ENCODE measurements at regions not wholly inside any gene's neighbourhood (a gene's known extent, or its start where the extent isn't known, plus 50 kb on each side); places are given as distances from the start of the nearest gene placed in this dataset.
"Not testable (repeated sequence)": the region's sequence is repeated elsewhere in the genome, so short reads cannot be mapped to it uniquely, and the experiment has no call there.

DNA sequence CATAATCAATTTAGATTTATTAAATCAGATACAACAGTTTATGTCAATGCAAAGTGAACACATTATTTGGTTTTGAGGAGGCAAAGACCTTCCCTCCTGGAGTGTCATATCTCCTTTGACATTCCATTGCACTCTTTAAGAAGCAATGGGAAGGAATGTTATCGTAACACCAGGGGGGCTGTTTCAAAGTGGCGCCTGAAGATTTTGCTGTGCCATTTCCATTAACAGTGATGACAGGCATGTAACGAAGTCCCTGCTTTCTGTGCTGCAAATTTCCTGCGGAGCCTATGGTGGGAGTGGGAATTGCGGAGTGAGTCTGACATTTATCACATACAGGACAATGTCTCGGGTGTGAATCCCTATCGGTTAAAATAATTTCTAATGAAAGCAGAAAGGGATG lies 499.6 kb upstream of the RAB6C start:
- DNase-seq (ENCODE audit: low spot score), result no peak

DNA sequence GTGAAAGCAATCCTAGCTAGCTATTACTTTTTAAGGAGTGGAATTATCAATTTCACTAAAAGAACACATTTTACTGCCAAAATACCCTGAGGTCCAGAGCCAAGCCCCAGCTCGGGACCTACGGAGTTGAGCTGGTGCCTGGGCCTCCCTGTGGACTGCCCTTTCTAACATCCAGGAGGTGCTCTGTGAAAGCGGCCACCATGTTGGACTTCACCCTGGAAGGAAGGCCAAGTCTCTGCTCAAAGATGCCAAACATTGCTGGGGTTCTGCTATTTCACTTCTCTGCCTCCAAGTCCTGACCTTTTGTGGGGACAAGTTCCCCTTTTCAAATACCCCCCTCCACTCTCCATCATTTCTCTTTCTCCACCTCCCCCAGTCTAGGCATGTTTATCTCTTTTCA lies 498.7 kb upstream of the RAB6C start:
- no peak for DNase-seq (ENCODE audit: low spot score)

DNA sequence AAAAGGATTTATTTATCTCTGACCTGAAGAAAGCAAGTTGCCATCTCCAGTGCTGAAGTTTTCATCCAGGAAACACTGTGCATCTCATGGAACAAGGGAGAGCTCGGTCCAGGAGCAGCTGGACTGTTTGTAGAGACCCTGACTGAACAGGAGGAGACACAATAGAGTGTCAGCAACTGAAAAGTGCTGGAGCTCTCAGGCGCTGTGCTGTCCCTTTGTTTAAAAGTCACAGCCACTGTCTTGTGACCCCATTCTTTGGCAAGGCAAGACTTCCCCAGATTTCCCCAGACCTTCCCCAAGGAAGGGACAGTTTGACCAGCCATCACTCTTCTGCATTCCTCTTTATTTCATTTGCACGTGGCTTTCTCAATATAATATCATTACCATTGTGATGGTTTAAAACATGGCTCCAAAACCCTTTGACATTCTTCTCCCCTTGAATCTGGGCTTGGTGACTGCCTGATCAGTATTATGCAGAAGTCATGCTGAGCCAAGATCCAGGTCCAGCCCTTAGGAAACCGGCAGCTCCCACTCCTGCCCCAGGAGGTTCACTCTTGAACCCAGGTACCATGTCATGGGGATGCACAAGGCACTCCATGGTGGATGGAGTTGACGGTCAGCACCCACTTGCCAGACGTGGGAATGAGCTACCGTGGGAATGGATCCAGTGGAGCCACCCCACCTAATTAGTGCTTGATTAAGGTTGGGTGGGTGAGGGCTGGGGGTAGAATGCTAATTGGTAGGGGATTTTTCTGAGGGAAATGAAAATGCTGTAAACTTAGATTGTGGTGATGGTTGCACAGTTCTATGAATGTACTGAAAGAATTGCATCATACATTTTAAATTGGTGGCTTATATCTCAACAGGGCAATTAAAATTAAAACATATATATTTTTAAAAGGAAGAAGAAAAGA lies 497.9 kb upstream of the RAB6C start:
- no peak for DNase-seq (ENCODE audit: low spot score)

DNA sequence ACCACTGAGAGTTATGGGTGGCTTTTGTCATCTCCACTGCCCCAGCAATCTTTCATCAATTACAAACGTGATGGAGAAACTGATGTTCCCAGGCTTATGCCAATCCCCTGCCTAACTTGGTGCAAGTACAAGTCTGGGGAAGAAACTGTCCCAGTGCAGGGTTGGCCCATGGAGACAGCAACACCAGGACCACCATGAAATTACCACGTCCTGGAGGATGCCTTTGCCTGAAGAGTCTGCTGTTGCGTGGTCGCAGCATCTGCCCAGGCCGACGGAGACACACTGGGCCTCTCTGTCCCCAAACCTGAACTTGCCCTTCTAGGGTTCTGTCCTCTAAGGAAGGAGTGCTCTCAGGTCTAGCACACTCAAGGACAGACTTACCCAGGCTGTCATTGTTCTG lies 496.8 kb upstream of the RAB6C start:
- DNase-seq (ENCODE audit: low spot score), result no peak

DNA sequence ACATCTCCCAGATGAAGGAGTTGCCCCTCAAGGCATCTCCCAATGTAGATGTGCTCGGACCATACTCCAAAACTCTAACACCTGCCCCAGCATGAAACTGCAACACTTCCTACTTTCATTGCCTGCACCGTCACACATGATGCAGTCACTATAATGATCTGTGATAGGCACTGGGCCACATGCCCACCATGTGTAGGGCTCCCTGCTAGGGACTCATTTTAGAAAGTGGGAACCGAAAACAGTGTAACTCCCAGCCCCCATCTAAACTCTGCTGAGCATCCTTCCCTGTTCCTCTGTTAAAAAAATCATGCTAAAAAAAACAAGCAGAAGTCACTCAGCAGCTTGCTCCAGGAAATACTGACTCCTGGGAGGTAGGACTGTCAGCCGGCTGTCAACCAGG lies 496.1 kb upstream of the RAB6C start:
- DNase-seq (ENCODE audit: low spot score), result no peak

DNA sequence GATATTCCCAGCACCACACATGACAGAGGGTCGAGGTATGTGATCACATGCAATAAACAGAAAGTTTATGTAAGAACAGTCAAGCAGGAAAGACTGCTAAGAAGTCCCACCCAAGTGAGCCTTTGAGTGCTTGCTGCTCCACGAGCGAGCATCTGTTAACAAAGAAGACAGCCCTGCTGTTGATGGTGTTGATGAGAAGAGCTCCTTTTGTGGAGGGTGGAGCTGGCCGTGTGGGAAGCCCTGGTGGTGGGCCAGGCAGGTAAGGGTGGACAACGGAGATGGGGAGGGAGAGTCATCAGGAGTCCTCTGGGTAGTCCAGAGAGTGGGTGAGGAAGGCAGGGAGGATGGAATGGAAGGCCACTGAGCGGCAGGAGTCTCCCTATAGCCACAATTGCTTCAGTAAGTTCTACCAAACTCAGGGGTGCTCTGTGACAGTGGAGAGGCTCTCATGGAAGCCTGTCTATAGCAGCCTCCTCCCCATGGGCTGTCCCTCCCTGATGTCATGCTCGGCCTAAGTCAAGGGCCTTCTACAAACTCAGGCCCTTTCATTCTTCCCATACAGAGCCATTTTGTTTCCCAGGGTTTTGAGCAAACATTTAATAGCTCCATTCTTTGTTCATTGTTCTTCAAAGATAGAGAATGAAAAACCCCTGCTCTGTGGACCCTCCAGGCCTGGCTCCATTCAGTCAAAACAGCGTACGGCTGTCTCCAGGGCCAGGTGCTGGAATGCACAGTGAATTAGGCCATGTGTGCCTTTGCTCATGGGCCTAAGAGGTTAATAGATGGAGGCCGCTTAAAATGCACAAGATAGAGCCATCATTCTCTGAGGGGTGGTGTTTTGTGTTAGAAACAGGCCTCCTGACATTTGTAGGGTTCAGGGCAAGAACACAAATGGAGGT lies 494.2 kb upstream of the RAB6C start:
- no peak for DNase-seq (ENCODE audit: low spot score)

DNA sequence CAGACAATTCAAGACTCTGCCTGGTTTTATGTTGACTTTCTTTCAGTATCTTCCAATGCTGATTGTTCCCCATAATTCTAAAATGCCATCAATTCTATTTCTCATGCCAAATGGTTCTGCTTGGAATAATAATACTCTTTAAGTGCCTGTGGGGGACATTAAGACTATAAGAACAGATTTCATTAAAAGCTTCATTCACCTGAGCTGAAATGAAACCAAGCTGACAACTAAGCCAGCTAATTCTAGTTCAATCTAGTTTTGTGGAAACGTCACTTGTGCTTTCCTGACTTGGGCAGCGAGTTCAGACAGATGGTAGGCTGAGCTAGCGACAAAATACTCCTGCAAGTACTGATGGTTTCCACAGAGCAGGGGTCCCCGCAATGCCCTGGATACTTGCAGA lies 491.1 kb upstream of the RAB6C start:
- DNase-seq (ENCODE audit: low spot score), result no peak

DNA sequence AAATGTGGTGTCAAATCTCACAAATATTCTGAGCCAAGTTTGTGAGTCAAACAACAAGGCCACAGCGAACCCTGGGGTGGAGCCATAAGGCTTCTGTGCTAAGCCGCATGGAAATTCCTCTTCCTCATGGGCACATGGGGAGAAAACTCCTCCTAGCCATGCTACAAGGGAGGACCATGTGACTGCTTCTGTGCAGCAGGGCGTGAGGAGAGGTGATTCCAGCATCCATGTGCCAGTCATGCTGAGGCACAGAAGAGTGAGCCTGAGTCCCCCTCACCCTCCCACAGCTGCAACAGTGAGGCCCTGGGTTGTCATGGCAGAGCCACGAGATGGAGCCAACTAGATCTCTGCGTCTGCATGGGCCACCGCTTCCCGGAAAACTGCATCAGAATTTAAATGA lies 488.8 kb upstream of the RAB6C start:
- no peak for DNase-seq (ENCODE audit: low spot score)

DNA sequence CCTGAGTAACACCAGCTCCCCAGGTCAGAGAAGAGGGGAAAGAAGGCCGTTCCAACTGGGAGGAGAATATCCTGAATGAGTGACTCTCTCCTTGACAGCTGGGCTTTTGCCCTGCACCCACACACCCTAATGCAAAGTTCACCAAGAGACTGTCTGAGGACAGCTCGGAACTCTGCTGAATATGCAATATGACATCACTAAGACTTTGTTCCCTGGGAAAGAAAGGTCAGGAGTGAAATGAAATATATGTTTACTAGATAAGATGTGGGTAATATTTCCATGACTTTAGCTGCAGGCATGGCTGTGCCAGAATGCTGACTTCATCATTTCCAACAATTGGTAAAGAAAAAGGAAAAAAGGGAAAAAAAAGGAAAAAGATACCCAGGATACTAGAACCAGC lies 488.2 kb upstream of the RAB6C start:
- DNase-seq (ENCODE audit: low spot score), result no peak

DNA sequence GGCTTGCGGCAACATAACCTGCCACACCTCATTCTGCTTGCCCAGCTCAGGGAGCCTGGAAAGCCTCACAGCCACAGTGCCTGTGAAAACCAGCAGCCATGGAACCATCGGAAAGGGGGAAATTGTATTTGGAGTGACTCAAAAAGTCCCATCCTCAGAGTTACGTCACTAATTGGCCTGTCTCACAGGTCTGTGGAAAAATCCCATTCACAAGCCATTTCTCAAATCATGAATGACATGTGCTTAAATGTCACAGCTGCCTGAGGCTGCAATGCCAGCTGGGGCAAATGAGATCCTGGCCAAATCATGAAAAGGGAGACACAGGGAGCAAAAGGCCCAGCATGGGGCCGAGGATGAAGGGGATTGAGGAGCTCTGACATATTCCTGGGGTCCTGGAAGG lies 486.9 kb upstream of the RAB6C start:
- no peak for DNase-seq (ENCODE audit: low spot score)

DNA sequence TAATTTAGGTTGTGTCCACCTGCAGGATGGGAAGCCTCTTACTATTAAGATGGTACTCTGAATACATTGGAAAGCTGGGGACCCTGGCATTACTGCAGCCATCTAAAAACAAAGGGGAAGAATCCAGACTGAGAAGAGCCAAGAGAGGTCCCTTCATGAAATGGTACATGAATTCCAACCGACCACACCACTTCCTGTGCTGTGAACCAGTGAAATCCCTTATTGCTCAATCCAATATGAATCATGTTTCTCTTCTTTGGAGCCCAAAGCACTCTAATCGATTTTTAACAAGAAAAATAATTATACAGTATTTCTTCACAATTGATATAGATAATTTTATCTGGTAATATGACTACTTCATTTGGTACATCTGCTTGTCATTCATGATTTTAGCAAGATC lies 479.7 kb upstream of the RAB6C start:
- DNase-seq (ENCODE audit: low spot score), result no peak

DNA sequence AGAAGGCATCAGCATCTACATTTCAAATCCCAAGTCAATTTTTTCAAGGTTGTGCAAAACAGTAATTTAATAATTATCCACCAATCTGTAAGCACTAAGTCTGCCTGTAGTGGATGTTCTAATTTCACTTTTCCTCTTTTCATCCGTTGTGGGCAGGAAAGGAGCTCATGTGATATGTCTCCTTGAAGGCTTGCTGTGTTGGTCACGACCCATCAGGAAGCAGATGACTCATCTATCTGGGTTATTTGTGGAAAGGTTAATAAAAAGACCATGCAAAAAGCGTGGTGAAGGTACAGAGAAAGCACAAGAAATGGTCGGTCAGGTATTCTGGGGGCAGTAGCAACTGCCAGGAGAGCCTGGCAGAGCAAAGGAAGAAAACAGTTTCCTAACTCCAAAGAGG lies 476.7 kb upstream of the RAB6C start:
- no peak for DNase-seq (ENCODE audit: low spot score)

DNA sequence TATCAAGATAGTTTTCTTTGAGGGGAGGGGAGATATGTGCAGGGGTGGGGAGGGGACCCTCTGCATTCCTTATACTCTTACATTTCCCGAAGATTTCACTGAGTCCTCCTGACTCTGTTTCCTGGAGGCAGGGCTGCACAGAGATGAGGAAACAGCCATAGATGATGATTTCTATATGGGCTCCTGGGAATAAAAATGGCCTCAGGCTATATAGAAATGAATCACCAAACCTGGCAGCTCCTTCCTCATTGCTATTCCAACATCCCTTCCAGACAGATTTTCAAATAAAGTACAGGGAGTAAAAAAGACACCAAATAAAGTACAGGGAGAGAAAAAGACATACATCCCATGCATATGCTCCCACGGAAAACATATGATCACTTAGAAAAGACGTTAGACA lies 474.8 kb upstream of the RAB6C start:
- no peak for DNase-seq (ENCODE audit: low spot score)

DNA sequence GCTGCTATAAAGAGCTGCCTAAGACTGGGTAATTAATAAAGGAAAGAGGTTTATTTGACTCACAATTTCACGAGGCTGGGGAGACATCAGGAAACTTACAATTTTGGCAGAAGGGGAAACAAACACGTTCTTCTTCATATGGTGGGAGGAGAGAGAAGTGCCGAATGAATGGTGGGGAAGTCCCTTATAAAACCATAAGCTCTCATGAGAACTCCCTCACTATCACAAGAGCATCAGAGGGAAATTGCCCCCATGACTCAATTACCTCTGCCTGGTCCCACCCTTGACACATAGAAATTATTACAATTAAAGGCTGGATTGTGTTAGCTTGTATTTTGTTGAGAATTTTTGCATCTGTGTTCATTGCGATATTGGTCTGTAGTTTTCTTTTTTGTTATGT lies 460.5 kb upstream of the RAB6C start:
- DNase-seq (ENCODE audit: low spot score), result no peak

DNA sequence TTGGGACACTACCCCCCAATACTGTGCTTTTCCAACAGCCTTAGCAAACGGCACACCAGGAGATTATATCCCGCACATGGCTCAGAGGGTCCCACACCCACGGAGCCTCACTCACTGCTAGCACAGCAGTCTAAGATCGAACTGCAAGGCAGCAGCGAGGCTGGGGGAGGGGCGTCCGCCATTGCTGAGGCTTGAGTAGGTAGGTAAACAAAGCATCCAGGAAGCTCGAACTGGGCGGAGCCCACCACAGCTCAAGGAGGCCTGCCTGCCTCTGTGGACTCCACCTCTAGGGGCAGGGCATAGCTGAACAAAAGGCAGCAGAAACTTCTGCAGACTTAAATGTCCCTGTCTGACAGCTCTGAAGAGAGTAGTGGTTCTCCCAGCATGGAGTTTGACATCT lies 447.3 kb upstream of the RAB6C start:
- not testable (repeated sequence) for DNase-seq (ENCODE audit: low spot score)

DNA sequence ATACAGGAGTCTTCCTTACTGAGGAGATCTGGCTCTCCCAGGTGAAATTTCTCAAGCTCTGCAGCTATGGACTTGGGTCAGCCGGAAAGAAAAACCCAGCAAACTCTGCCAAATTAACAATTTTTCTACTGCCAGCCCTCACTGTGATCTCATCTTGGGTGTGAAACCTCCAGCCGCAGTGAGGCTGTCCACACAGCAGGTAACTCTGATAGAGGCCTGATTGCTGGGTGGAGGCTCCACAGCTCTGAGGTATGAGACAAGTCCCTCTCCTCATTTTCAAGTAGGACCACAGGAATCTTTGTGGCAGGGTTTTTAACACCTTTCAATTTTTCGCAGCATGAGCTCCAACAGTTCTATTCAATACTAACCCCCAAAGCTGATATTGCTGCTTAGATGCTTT lies 430.6 kb upstream of the RAB6C start:
- no peak for DNase-seq (ENCODE audit: low spot score)

DNA sequence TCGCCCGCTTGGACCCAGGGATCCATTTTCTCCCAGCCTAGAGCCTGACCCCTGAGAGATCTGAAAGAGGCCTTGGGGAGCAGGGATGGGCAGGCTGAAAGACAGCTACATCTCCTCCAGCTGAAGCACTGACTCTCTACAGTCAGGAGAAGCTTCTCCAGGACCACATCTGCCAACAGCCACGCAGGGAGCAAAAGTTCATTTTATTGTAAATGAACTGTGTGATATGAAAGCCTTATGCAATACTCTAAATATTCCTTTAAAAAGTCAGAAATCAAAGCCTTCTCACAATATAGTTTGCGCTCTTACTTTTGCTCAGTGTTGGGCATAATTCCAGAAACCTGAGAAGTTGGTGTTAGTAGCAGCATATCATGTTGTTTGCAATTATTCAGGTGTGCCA lies 428.9 kb upstream of the RAB6C start:
- DNase-seq (ENCODE audit: low spot score), result no peak

DNA sequence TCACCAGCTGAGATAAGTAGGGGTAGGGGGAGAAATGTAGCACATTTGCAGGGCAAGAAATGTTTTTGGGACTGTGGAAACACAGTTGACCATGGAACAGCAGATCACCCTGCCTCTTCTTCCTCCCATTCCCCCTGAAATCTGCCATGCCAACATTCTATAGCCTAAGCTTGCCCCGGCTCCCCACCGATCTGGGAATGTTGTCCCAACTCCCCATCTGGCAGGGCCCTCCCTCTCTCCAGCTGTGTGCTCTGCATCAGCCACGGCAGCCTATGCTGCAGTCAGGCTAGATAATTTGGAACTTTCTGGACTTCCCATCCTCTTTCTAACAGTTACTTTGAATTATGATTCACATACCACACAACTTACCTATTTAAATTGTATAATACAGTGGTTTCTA lies 425.1 kb upstream of the RAB6C start:
- DNase-seq (ENCODE audit: low spot score), result no peak

DNA sequence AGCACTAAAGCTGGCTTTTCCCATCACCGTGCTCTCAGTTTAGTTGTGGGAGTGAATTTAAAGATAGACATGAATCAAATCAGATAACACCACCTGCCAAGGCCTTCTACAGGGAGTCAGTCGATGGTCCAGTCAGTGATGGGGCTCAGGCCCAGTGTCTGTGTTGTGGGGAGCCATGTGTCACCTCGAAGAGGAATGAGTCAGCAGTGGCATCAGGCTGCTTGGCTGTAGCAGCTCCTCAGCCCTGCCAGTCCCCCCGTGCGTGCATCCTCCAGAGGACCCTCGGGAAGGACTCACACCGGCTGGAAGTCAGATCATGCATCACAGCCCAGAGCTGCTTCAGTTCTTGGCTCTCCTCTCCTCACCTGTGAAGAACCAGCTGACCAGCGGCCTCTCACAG lies 420.4 kb upstream of the RAB6C start:
- DNase-seq (ENCODE audit: low spot score), result no peak

DNA sequence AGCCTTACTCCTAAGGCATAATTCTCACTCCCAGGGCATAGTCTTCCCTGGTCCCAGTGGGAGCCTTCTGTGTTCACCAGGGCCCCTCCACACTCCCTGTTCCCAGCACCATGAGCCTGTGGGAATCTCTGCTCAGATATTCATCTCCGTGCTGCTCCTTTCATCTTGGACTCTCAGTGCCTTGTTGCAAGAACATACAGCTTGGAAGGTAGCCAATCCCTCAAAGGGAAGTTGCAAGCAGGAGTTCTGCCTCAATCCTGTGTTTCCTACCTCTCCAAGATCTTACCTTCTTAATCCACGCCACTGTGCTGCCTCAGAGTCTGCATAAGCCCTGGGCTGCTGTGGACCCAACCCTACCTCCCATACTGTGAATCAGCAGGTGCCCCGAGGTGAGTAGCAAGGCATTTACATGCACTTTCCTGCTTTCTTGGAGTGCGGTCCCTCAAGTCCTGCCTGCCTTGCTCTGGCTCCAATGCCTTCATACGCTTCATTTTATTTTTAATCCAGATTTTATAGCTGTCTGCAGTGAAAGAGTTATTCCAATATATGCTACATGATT lies 413.8 kb upstream of the RAB6C start:
- no peak for DNase-seq (ENCODE audit: low spot score)

DNA sequence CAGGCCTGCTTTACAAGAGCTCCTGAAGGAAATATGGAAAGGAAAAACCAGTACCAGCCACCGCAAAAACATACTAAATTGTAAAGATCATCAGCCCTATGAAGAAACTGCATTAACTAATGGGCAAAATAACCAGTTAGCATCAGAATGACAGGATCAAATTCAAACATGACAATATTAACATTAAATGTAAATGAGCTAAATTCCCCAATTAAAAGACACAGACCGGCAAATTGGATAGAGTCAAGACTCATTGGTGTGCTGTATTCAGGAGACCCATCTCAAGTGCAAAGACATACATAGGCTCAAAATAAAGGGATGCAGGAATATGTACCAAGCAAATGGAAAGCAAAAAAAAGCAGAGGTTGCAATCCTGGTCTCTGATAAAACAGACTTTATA lies 408.7 kb upstream of the RAB6C start:
- not testable (repeated sequence) for DNase-seq (ENCODE audit: low spot score)

DNA sequence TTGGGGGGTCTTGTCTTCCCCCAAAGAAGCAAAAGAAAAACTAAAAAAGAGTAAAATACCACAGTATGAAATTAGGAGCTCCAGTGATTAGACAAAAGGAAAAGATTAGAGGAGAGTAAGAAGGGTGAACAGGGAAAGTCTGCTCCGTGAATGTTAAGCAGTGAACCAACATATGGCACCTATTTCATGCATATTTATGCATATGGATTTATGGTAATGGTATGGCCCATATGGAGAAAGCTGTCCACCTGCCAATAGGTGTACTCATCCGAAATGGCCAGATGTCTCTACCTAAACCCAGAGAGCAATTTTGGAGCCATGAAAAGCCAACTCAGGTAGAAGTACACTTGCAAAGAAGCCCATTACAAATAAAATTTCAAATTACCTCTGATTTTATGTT lies 404.0 kb upstream of the RAB6C start:
- no peak for DNase-seq (ENCODE audit: low spot score)

DNA sequence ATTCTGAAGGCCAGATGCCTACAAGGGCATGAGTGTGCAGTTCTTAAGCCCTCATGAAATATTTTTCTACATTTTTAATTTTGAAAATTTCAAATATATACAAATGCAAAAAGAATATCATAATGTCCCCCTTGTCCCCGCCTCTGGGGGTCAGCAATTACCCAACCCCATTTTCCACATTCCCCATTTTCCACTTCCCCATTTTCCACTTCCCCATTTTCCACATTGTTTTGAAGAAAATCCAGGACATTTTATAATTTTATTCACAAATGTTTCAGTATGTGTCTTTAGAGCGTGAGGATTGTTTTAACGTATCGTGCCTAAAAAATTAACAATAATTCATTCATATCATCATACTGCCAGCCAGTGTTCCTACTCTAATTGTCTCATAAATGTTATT lies 403.6 kb upstream of the RAB6C start:
- no peak for DNase-seq (ENCODE audit: low spot score)
